ENCODE measurements at regions not wholly inside any gene's neighbourhood (a gene's known extent, or its start where the extent isn't known, plus 50 kb on each side); places are given as distances from the start of the nearest gene placed in this dataset.

- DNase-seq (ENCODE audit: low read depth), result no peak
Measured at GRCh38 chr9:126556560-126557250, 57.0 kb upstream of the LMX1B start.

GRCh38 chr9:126558051-126558665, 55.6 kb upstream of the LMX1B start:
- DNase-seq (ENCODE audit: low read depth), result peak; percentile 40

- DNase-seq (ENCODE audit: low read depth), result no peak
Measured at GRCh38 chr9:126559296-126559695, 54.4 kb upstream of the LMX1B start.

- no peak for DNase-seq (ENCODE audit: low read depth)
Measured at GRCh38 chr9:126561582-126561981, 52.1 kb upstream of the LMX1B start.

GRCh38 chr9:126563556-126563955, 50.2 kb upstream of the LMX1B start:
- no peak for DNase-seq (ENCODE audit: low read depth)
